Activated T-cell treated with anti-CD3 and anti-CD28 coated beads, Interleukin-2, amount 50 U/mL, for 4 hours (primary cell): ENCODE measurements at regions not wholly inside any gene's neighbourhood (a gene's known extent, or its start where the extent isn't known, plus 50 kb on each side); places are given as distances from the start of the nearest gene placed in this dataset.

ENCODE experiments used
- ATAC-seq, 2 donors: fragments of 200-7000 bp; cut with Tn5 transposase; one replicate each; pipeline ENCODE4 v1.10.0; 2021
- DNase-seq: peaks from one replicate; pipeline ENCODE4 v3.0.0-alpha.2; 2020
- H3K27me3 Mint-ChIP-seq: one replicate; pipeline ENCODE4 v1.8.0; 2021; ENCODE audit warnings: low read depth, mixed read lengths
- H3K36me3 Mint-ChIP-seq: one replicate; pipeline ENCODE4 v1.8.0; 2022; ENCODE audit warnings: mixed read lengths; ENCODE audit not compliant: insufficient read depth
- H3K4me1 Mint-ChIP-seq: one replicate; pipeline ENCODE4 v1.8.0; 2021; ENCODE audit warnings: low read depth, mixed read lengths
- H3K4me3 Mint-ChIP-seq: one replicate; pipeline ENCODE4 v1.8.0; 2021; ENCODE audit warnings: mild to moderate bottlenecking, moderate library complexity, mixed read lengths
- H3K9me3 Mint-ChIP-seq: one replicate; pipeline ENCODE4 v1.8.0; 2021; ENCODE audit warnings: mixed read lengths

DNA sequence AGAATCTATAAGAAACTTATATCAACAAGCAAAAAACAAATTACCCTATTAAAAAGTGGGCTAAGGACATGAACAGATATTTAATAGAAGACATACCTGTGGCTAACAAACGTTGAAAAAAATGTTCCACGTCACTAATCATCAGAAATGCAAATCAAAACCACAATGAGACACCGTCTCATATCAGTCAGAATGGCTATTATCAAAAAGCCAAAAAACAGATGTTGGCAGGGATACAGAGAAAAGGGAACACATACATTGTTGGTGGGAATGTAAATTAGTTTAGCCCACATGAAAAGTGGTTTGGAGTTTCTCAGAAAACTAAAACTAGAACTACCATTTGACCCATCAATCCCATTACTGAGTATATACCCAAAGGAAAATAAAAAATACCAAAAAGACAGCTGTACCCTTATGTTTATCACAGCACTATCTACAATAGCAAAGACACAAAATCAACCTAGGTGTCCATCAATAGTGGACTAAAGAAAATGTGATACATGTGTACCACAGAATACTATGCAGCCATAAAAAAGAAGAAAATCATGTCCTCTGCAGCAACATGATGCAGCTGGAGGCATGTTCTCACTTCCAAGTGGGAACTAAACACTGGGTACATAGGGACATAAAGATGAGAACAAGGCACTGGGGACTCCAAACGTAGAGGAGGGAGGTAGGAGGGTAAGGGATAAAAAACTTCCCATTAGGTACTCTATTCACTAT, 83.8 kb upstream of the TMEM168 start:
- Mint-ChIP-seq H3K9me3 (no peaks in the 10 kb centered on the region), H3K4me1 (peaks cover 34% of the 10 kb centered on the region), H3K36me3 (peaks cover 26% of the 10 kb centered on the region), H3K27me3 (no peaks in the 10 kb centered on the region), H3K4me3 (no peak overlapping the region)
- DNase-seq (no peak), ATAC-seq (no peak)

DNA sequence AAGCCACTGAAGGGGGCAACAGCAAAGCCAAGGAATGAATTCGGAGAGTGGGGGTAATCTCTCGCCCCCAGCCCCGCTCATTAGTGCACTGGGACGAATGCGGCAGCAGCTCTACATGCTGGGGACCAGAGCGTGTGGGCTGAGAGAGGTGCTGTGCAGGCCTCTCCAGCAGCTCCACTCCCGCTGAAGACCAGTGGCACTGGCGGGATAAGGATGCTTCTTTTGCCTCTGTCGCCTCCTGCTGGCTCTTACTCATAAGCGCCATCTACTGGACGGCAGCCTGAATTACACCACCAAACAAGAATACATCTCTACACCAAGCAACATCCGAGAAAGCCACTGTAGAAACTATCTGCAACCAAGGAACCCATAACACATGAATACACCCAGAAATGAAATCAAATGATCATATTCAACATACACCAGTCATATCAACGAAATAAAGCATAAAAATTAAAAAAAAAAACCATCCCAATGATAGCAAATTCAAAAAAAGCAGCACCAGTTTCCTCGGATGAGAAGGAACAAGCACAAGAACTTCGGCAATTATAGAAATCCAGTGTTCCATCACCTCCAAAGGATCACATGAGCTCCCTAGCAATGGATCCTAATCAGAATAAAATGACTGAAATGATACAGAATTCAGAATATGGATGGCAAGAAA, 79.0 kb upstream of the TMEM168 start:
- Mint-ChIP-seq H3K36me3 (peaks cover 8% of the 10 kb centered on the region), H3K4me3 (no peak overlapping the region), H3K27me3 (no peaks in the 10 kb centered on the region), H3K9me3 (no peaks in the 10 kb centered on the region), H3K4me1 (peaks cover 40% of the 10 kb centered on the region)
- peak; percentile 31 for DNase-seq
- ATAC-seq: peak; percentile 50 to 66

DNA sequence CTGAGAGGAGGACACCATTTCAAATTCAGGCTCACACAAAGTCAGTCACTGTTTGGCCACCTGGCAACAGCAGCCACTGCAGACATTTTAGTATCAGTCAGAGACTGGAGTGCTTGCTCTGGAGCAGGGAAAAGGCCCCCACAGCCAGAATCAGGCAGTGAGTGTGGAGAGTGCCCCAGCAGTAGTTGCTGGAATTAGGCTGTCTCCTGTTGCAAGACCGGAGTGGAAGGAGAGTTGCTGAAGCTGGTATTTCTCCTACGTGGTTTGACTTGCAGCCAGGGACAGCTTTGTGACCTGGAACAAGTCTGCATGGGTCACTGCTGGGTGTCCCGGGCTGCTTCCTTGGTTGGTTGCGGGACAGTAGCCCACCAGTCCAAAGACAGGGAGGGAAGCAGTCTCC, 78.4 kb upstream of the TMEM168 start:
- Mint-ChIP-seq H3K27me3 (no peaks in the 10 kb centered on the region), H3K9me3 (no peaks in the 10 kb centered on the region), H3K4me3 (no peak overlapping the region), H3K4me1 (peaks cover 34% of the 10 kb centered on the region), H3K36me3 (peaks cover 11% of the 10 kb centered on the region)
- DNase-seq: no peak
- ATAC-seq: no peak

DNA sequence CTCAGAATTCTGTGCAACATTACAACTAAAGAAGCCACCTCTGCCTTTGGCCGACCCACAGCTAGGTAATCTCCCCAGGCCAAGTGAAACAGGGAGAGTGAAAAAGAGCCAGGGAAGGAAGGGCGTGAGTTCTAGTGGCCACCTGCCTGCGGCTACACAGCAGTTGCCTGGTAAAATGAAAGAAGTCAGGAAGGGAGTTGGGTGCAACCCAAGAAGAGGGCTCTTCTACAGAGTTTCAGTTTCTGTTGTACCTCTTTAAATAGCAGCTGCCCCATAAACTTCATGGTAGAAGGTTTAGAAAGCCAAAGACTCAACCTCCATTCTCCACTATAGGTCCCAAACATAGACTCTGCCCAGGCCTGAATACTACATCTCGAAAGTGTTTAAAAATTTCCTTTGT, 76.2 kb upstream of the TMEM168 start:
- ATAC-seq (no peak), DNase-seq (no peak)
- peaks cover 16% of the 10 kb centered on the region for H3K4me1 Mint-ChIP-seq
- no peaks in the 10 kb centered on the region for H3K27me3 Mint-ChIP-seq
- H3K4me3 Mint-ChIP-seq: no peak overlapping the region
- H3K36me3 Mint-ChIP-seq: peaks cover 21% of the 10 kb centered on the region
- H3K9me3 Mint-ChIP-seq: no peaks in the 10 kb centered on the region

DNA sequence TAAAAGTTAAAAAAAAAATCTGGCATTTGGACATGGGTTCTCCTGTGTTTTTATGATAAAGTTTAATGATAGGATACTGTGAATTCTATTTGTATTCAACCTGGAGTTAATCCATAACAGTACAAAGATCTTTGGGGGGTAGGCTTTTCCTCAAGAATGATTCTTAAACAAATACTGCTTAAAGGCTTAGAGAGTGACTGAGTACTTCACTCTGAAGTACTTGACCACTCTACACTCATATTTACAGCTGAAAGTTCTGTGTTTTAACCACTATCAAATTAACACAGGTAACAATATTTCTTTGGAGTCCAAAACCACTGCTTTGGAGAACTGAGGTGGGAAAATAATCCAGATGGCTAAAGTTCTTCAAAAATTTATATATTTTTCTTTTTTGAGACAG, 74.2 kb upstream of the TMEM168 start:
- H3K27me3 Mint-ChIP-seq: no peaks in the 10 kb centered on the region
- no peaks in the 10 kb centered on the region for H3K9me3 Mint-ChIP-seq
- ATAC-seq (no peak), DNase-seq (no peak)
- H3K36me3 Mint-ChIP-seq: peaks cover 19% of the 10 kb centered on the region
- peaks cover 12% of the 10 kb centered on the region for H3K4me1 Mint-ChIP-seq
- H3K4me3 Mint-ChIP-seq: no peak overlapping the region

- Mint-ChIP-seq H3K27me3 (no peaks in the 10 kb centered on the region), H3K4me3 (no peak overlapping the region), H3K4me1 (no peaks in the 10 kb centered on the region), H3K36me3 (peaks cover 16% of the 10 kb centered on the region), H3K9me3 (no peaks in the 10 kb centered on the region)
- DNase-seq: no peak
- ATAC-seq: no peak
Observed at GRCh38 chr7:112858838-112859237, 68.6 kb upstream of the TMEM168 start.

DNA sequence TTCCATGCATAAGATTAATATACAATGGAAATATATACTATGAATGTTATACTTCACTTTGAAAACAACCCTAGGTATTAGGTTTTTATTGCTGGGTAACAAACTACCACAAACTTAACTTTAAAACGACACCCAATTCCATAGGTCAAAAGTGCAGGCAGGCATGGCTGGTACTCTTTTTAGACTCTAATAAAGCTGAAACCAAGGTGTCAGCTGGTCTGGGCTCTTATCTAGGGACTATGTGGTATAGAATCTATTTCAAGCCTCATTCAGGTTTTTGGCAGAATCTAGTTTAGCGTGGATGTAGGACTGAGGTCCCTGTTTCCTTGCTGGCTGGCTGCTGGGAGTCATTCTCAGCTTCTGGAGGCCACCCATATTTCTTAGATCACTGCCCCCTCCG, 65.0 kb upstream of the TMEM168 start:
- ATAC-seq (no peak), DNase-seq (no peak)
- no peaks in the 10 kb centered on the region for H3K27me3 Mint-ChIP-seq
- no peak overlapping the region for H3K4me3 Mint-ChIP-seq
- peaks cover 1% of the 10 kb centered on the region for H3K4me1 Mint-ChIP-seq
- H3K36me3 Mint-ChIP-seq: peaks cover 15% of the 10 kb centered on the region
- H3K9me3 Mint-ChIP-seq: no peaks in the 10 kb centered on the region

GRCh38 chr7:112854169-112854568, 64.0 kb upstream of the TMEM168 start:
- Mint-ChIP-seq H3K4me3 (no peak overlapping the region), H3K27me3 (no peaks in the 10 kb centered on the region), H3K4me1 (peaks cover 1% of the 10 kb centered on the region), H3K36me3 (peaks cover 21% of the 10 kb centered on the region), H3K9me3 (no peaks in the 10 kb centered on the region)
- DNase-seq (no peak), ATAC-seq (no peak)

DNA sequence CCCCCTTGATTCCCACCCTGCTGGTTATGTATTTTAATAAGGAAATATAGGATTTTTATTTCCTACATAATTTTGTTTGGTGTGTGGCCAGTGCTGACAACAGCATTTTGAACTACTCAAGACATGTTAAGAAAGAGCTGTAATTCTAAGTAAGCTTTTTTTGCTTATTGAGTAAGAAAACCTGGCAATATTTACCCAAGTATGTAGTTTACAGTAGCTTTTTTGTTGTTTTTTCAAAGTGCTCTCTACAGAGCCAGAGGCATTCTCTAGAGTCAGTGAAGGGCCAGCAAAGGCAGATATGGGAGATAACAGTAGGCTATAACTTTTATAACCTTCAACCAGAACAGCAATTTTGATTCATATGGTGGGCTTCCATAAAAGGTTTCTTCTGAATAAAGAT, 63.2 kb upstream of the TMEM168 start:
- Mint-ChIP-seq H3K4me3 (no peak overlapping the region), H3K27me3 (no peaks in the 10 kb centered on the region), H3K4me1 (peaks cover 1% of the 10 kb centered on the region), H3K36me3 (peaks cover 21% of the 10 kb centered on the region), H3K9me3 (no peaks in the 10 kb centered on the region)
- DNase-seq: no peak
- ATAC-seq: no peak

DNA sequence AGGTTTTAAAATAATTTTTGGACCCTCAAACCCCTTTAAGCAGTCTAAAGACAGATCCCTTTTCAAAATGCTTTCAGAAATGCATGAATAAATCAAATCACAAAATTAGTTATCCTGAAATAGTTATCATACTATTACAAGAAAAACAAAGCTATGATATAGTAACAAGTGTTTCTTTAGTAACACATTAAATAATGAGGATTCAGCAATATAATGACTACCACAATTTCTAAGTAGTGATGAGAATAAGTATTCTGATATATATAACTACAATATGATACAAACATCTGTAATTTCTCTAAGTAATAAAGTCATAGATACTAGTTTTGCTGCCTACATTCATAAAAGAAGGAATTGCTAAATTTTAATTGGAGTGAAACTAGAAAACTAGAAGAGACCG, 53.0 kb upstream of the TMEM168 start:
- Mint-ChIP-seq H3K27me3 (no peaks in the 10 kb centered on the region), H3K4me1 (peaks cover 12% of the 10 kb centered on the region), H3K4me3 (no peak overlapping the region), H3K36me3 (peaks cover 11% of the 10 kb centered on the region), H3K9me3 (no peaks in the 10 kb centered on the region)
- DNase-seq: no peak
- no peak for ATAC-seq
